Gastroesophageal sphincter (tissue), 3 donors: ENCODE measurements at regions not wholly inside any gene's neighbourhood (a gene's known extent, or its start where the extent isn't known, plus 50 kb on each side); places are given as distances from the start of the nearest gene placed in this dataset.

Source experiments
- EP300 ChIP-seq: sonication (generic); formaldehyde crosslinking; IDR thresholded peaks from one replicate; pipeline ENCODE4 v1.6.1; 2017; ENCODE audit warnings: antibody characterized with exemption, mild to moderate bottlenecking
- POLR2A ChIP-seq, 2 donors: fragments of 450-650 bp; IDR thresholded peaks; one replicate each; pipeline ENCODE4 v1.6.1; 2017; ENCODE audit warnings: antibody characterized with exemption in 2 of 2, mild to moderate bottlenecking in 2 of 2, moderate library complexity in 1 of 2
- TF ChIP-seq, protein P1 (sequence below), 4 experiments: fragments of 200-600 bp in 2 of 4; fragments of 450-650 bp in 2 of 4; sonication (generic) in 1 of 4; IDR thresholded peaks; one replicate each; pipeline ENCODE4 v1.5.1; 2017 to 2019; ENCODE audit warnings: antibody characterized with exemption in 4 of 4, mild to moderate bottlenecking in 2 of 4, moderate library complexity in 2 of 4

GRCh38 chr2:123958011-123958410, 67.1 kb upstream of the CNTNAP5 start:
- TF ChIP-seq, protein P1, sequence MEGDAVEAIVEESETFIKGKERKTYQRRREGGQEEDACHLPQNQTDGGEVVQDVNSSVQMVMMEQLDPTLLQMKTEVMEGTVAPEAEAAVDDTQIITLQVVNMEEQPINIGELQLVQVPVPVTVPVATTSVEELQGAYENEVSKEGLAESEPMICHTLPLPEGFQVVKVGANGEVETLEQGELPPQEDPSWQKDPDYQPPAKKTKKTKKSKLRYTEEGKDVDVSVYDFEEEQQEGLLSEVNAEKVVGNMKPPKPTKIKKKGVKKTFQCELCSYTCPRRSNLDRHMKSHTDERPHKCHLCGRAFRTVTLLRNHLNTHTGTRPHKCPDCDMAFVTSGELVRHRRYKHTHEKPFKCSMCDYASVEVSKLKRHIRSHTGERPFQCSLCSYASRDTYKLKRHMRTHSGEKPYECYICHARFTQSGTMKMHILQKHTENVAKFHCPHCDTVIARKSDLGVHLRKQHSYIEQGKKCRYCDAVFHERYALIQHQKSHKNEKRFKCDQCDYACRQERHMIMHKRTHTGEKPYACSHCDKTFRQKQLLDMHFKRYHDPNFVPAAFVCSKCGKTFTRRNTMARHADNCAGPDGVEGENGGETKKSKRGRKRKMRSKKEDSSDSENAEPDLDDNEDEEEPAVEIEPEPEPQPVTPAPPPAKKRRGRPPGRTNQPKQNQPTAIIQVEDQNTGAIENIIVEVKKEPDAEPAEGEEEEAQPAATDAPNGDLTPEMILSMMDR (IDR thresholded peaks at IDR 0.05) = no peak
- no peak for TF ChIP-seq EP300
- TF ChIP-seq POLR2A (IDR thresholded peaks at IDR 0.05) = no peak
